Adrenal gland (tissue), 5 donors: ENCODE measurements at regions not wholly inside any gene's neighbourhood (a gene's known extent, or its start where the extent isn't known, plus 50 kb on each side); places are given as distances from the start of the nearest gene placed in this dataset.

ENCODE experiments used
- POLR2A ChIP-seq, 2 donors: fragments of 450-650 bp; IDR thresholded peaks; one replicate each; pipeline ENCODE4 v1.6.1; 2017; ENCODE audit warnings: antibody characterized with exemption in 2 of 2, mild to moderate bottlenecking in 2 of 2, moderate library complexity in 1 of 2
- TF ChIP-seq, protein P1 (sequence below), 6 experiments: fragments of 450-650 bp in 4 of 6; fragments of 200-600 bp in 2 of 6; sonication (generic) in 1 of 6; IDR thresholded peaks; 1 replicate in 5 of 6; 2 replicates in 1 of 6; pipeline versions ENCODE4 v1.5.1 to v1.8.0; 2016 to 2021; ENCODE audit warnings: antibody characterized with exemption in 6 of 6, mild to moderate bottlenecking in 2 of 6, moderate library complexity in 1 of 6
- donor health status: DM: no; HTN: no; CAD: no.

- TF ChIP-seq, protein P1, sequence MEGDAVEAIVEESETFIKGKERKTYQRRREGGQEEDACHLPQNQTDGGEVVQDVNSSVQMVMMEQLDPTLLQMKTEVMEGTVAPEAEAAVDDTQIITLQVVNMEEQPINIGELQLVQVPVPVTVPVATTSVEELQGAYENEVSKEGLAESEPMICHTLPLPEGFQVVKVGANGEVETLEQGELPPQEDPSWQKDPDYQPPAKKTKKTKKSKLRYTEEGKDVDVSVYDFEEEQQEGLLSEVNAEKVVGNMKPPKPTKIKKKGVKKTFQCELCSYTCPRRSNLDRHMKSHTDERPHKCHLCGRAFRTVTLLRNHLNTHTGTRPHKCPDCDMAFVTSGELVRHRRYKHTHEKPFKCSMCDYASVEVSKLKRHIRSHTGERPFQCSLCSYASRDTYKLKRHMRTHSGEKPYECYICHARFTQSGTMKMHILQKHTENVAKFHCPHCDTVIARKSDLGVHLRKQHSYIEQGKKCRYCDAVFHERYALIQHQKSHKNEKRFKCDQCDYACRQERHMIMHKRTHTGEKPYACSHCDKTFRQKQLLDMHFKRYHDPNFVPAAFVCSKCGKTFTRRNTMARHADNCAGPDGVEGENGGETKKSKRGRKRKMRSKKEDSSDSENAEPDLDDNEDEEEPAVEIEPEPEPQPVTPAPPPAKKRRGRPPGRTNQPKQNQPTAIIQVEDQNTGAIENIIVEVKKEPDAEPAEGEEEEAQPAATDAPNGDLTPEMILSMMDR (IDR thresholded peaks at IDR 0.05): no peak
- no peak for TF ChIP-seq POLR2A (IDR thresholded peaks at IDR 0.05)
These were observed 519.7 kb downstream of the SOCS6 start for GRCh38 chr18:70808481-70809056.
